HUES64 (cell line): ENCODE measurements at regions not wholly inside any gene's neighbourhood (a gene's known extent, or its start where the extent isn't known, plus 50 kb on each side); places are given as distances from the start of the nearest gene placed in this dataset.

Experiments
- H3K27ac ChIP-seq: 2 replicates; pipeline ENCODE4 v1.7.0; 2013; ENCODE audit warnings: low read depth, low read length, inconsistent platforms
- H3K27me3 ChIP-seq: 2 replicates; pipeline ENCODE4 v1.6.1; 2013; ENCODE audit warnings: mild to moderate bottlenecking, low read length; ENCODE audit not compliant: insufficient read depth
- H3K36me3 ChIP-seq: 2 replicates; pipeline ENCODE4 v1.6.1; 2013; ENCODE audit warnings: mild to moderate bottlenecking, low read length; ENCODE audit not compliant: insufficient read depth
- H3K4me1 ChIP-seq: 2 replicates; pipeline ENCODE4 v1.6.1; 2013; ENCODE audit warnings: mild to moderate bottlenecking, low read length, moderate library complexity; ENCODE audit not compliant: insufficient read depth
- H3K4me3 ChIP-seq: 2 replicates; pipeline ENCODE4 v1.5.1; 2013; ENCODE audit warnings: mild to moderate bottlenecking, low read length, moderate library complexity
- H3K9ac ChIP-seq: 2 replicates; pipeline ENCODE4 v1.6.1; 2013; ENCODE audit warnings: mild to moderate bottlenecking, low read depth, low read length
- H3K9me3 ChIP-seq: 2 replicates; pipeline ENCODE4 v1.6.1; 2013; ENCODE audit warnings: low read depth, low read length; ENCODE audit not compliant: insufficient read depth
- WGBS: fragments of 150-250, 120-280 bp; methylation state at CpG from one replicate; pipeline ENCODE4 v1.1.7; 2013; ENCODE audit warnings: missing lambda C conversion rate; 5-methylcytosine and 5-hydroxymethylcytosine counted together

GRCh38 chr15:62495670-62496614 lies 330.9 kb upstream of the C2CD4B start:
- Histone ChIP-seq H3K4me3 (no peak overlapping the region), H3K27me3 (no peaks in the 10 kb centered on the region), H3K36me3 (no peaks in the 10 kb centered on the region), H3K4me1 (peaks cover 7% of the 10 kb centered on the region; the same call in 1 of the 2 replicates), H3K9me3 (no peaks in the 10 kb centered on the region), H3K27ac (no peak overlapping the region), H3K9ac (no peak overlapping the region)
- 89% methylated on average over 9 of the region's 9 CpGs for WGBS

- H3K4me3 ChIP-seq: no peak overlapping the region
- H3K9ac ChIP-seq: no peak overlapping the region
- 88% methylated on average over 2 of the region's 2 CpGs for whole genome bisulfite sequencing
- H3K36me3 ChIP-seq: no peaks in the 10 kb centered on the region
- H3K9me3 ChIP-seq: no peaks in the 10 kb centered on the region
- H3K4me1 ChIP-seq: peaks cover 7% of the 10 kb centered on the region; the same call in 1 of the 2 replicates
- no peaks in the 10 kb centered on the region for H3K27me3 ChIP-seq
- no peak overlapping the region for H3K27ac ChIP-seq
Observed at GRCh38 chr15:62497356-62497755, 332.3 kb upstream of the C2CD4B start.

- Histone ChIP-seq H3K27me3 (no peaks in the 10 kb centered on the region), H3K9me3 (no peaks in the 10 kb centered on the region), H3K27ac (no peak overlapping the region), H3K9ac (no peak overlapping the region), H3K36me3 (no peaks in the 10 kb centered on the region), H3K4me3 (no peak overlapping the region), H3K4me1 (peaks cover 8% of the 10 kb centered on the region; the same call in 1 of the 2 replicates)
- 89% methylated on average over 4 of the region's 4 CpGs for WGBS
Observed at GRCh38 chr15:62498278-62498677, 333.2 kb upstream of the C2CD4B start.

GRCh38 chr15:62498712-62499111 lies 333.6 kb upstream of the C2CD4B start:
- WGBS: no CpG with 5 or more reads among the region's 1 CpG
- H3K4me1 ChIP-seq: peaks cover 13% of the 10 kb centered on the region; the same call in 1 of the 2 replicates
- H3K9me3 ChIP-seq: no peaks in the 10 kb centered on the region
- no peak overlapping the region for H3K4me3 ChIP-seq
- H3K36me3 ChIP-seq: no peaks in the 10 kb centered on the region
- H3K9ac ChIP-seq: no peak overlapping the region
- H3K27ac ChIP-seq: no peak overlapping the region
- H3K27me3 ChIP-seq: no peaks in the 10 kb centered on the region

- Histone ChIP-seq H3K4me1 (peaks cover 10% of the 10 kb centered on the region; the same call in 1 of the 2 replicates), H3K9ac (no peak overlapping the region), H3K36me3 (no peaks in the 10 kb centered on the region), H3K9me3 (no peaks in the 10 kb centered on the region), H3K27me3 (no peaks in the 10 kb centered on the region), H3K4me3 (no peak overlapping the region), H3K27ac (no peak overlapping the region)
- 85% methylated on average over 1 of the region's 1 CpG for WGBS
Observed at GRCh38 chr15:62500325-62500724, 335.2 kb upstream of the C2CD4B start.

GRCh38 chr15:62502451-62502850 lies 337.4 kb upstream of the C2CD4B start:
- Histone ChIP-seq H3K4me3 (no peak overlapping the region), H3K36me3 (no peaks in the 10 kb centered on the region), H3K27me3 (no peaks in the 10 kb centered on the region), H3K9me3 (no peaks in the 10 kb centered on the region), H3K9ac (no peak overlapping the region), H3K4me1 (peaks cover 26% of the 10 kb centered on the region), H3K27ac (no peak overlapping the region)
- WGBS: 86% methylated on average over 5 of the region's 5 CpGs

- Histone ChIP-seq H3K4me1 (peaks cover 26% of the 10 kb centered on the region), H3K4me3 (no peak overlapping the region), H3K36me3 (no peaks in the 10 kb centered on the region), H3K27me3 (no peaks in the 10 kb centered on the region), H3K27ac (no peak overlapping the region), H3K9ac (no peak overlapping the region), H3K9me3 (no peaks in the 10 kb centered on the region)
- 87% methylated on average over 1 of the region's 1 CpG for WGBS
Observed at GRCh38 chr15:62503451-62503850, 338.4 kb upstream of the C2CD4B start.

GRCh38 chr15:62505762-62506161 lies 340.7 kb upstream of the C2CD4B start:
- Histone ChIP-seq H3K9me3 (no peaks in the 10 kb centered on the region), H3K9ac (no peak overlapping the region), H3K36me3 (no peaks in the 10 kb centered on the region), H3K4me3 (no peak overlapping the region), H3K27me3 (no peaks in the 10 kb centered on the region), H3K27ac (peak overlapping the region; percentile 47; the same call in 1 of the 2 replicates), H3K4me1 (peaks cover 29% of the 10 kb centered on the region)
- WGBS: 87% methylated on average over 6 of the region's 6 CpGs

- Histone ChIP-seq H3K27me3 (no peaks in the 10 kb centered on the region), H3K9me3 (no peaks in the 10 kb centered on the region), H3K4me1 (peaks cover 29% of the 10 kb centered on the region), H3K27ac (peak overlapping the region; percentile 49; the same call in 1 of the 2 replicates), H3K9ac (no peak overlapping the region), H3K36me3 (no peaks in the 10 kb centered on the region), H3K4me3 (no peak overlapping the region)
- 21% methylated on average over 1 of the region's 1 CpG for WGBS
Observed at GRCh38 chr15:62506217-62506805, 341.2 kb upstream of the C2CD4B start.

GRCh38 chr15:62509395-62509958 lies 344.4 kb upstream of the C2CD4B start:
- H3K9me3 ChIP-seq: no peaks in the 10 kb centered on the region
- H3K27me3 ChIP-seq: no peaks in the 10 kb centered on the region
- no peak overlapping the region for H3K4me3 ChIP-seq
- H3K4me1 ChIP-seq: peaks cover 34% of the 10 kb centered on the region
- no peaks in the 10 kb centered on the region for H3K36me3 ChIP-seq
- 74% methylated on average over 12 of the region's 12 CpGs for WGBS
- H3K9ac ChIP-seq: no peak overlapping the region
- no peak overlapping the region for H3K27ac ChIP-seq

- Histone ChIP-seq H3K4me3 (no peak overlapping the region), H3K9me3 (no peaks in the 10 kb centered on the region), H3K27ac (no peak overlapping the region), H3K36me3 (no peaks in the 10 kb centered on the region), H3K9ac (no peak overlapping the region), H3K4me1 (peaks cover 35% of the 10 kb centered on the region), H3K27me3 (no peaks in the 10 kb centered on the region)
- WGBS: 93% methylated on average over 4 of the region's 4 CpGs
Observed at GRCh38 chr15:62510791-62511190, 345.7 kb upstream of the C2CD4B start.
